GM12878 (cell line): ENCODE measurements at regions not wholly inside any gene's neighbourhood (a gene's known extent, or its start where the extent isn't known, plus 50 kb on each side); places are given as distances from the start of the nearest gene placed in this dataset.

Source experiments
- ATAC-seq: fragments of 200-7000 bp; cut with Tn5 transposase; 3 replicates; pipeline ENCODE4 v1.9.1; 2020; ENCODE audit warnings: mild to moderate bottlenecking, moderate library complexity
- BruUV-seq: library from RNA; stranded (reverse); fragments of 400-500 nt; replicated peaks from 2 replicates; lab custom pipeline; 2021; lab: Mats Ljungman, UMichigan
- CTCF ChIA-PET: fragments of 300-600 bp; sonication (Branson Sonifier 250); formaldehyde crosslinking; extraction: SDS; loops from one replicate; lab custom pipeline; 2021; ENCODE audit warnings: inconsistent platforms; lab: Yijun Ruan, JAX
- POLR2A ChIA-PET: fragments of 350-600 bp; formaldehyde crosslinking; extraction: SDS; loops from one replicate; lab custom pipeline; 2021; ENCODE audit warnings: inconsistent platforms; lab: Charles Lee
- RAD21 ChIA-PET: fragments of 300-600 bp; sonication (Branson Sonifier 250); formaldehyde crosslinking; loops from one replicate; lab custom pipeline; 2023; ENCODE audit warnings: antibody characterized with exemption; ENCODE audit not compliant: unreplicated experiment; lab: Charles Lee
- SMC1A ChIA-PET: fragments of 300-600 bp; sonication (Branson Sonifier 250); formaldehyde crosslinking; loops from one replicate; lab custom pipeline; 2023; ENCODE audit not compliant: unreplicated experiment, uncharacterized antibody; lab: Charles Lee
- DNase-seq: peaks from one replicate; pipeline ENCODE4 v3.0.0-alpha.2; 2011; ENCODE audit warnings: low read depth, low spot score
- FAIRE-seq: peaks from 3 replicates; lab custom pipeline; 2011; peaks lifted over from hg19 to GRCh38; lab: Jason Lieb, UNC
- H2AFZ ChIP-seq: 2 replicates; pipeline ENCODE4 v1.6.0; 2011; ENCODE audit warnings: low read depth, low read length, control low read depth; ENCODE audit not compliant: control insufficient read depth
- H3K27ac ChIP-seq: 2 replicates; pipeline ENCODE4 v1.5.1; 2011; ENCODE audit warnings: control low read depth; ENCODE audit not compliant: control insufficient read depth, insufficient read depth
- H3K27me3 ChIP-seq, 2 experiments: replicated peaks in 1 of 2; 2 replicates each; pipeline versions ENCODE4 v1.6.0 to v1.6.1; 2011; ENCODE audit warnings: low read length in 1 of 2; ENCODE audit not compliant: control insufficient read depth in 2 of 2, insufficient read depth in 2 of 2
- H3K36me3 ChIP-seq, 2 experiments: 2 replicates each; pipeline ENCODE4 v1.5.1; 2011; ENCODE audit warnings: low read length in 1 of 2; ENCODE audit not compliant: control insufficient read depth in 2 of 2, insufficient read depth in 2 of 2
- H3K4me1 ChIP-seq: 2 replicates; pipeline ENCODE4 v1.6.1; 2011; ENCODE audit warnings: mild to moderate bottlenecking, low read length, moderate library complexity, mixed read lengths; ENCODE audit not compliant: control insufficient read depth, insufficient read depth
- H3K4me2 ChIP-seq: 2 replicates; pipeline ENCODE4 v1.6.0; 2011; ENCODE audit warnings: control low read depth; ENCODE audit not compliant: control insufficient read depth, insufficient read depth
- H3K4me3 ChIP-seq: fragments of 200-600 bp; sonication (generic); 2 replicates; pipeline ENCODE4 v1.5.1; 2016
- H3K79me2 ChIP-seq: 2 replicates; pipeline ENCODE4 v1.6.0; 2011; ENCODE audit warnings: low read length; ENCODE audit not compliant: control insufficient read depth, insufficient read depth
- H3K9ac ChIP-seq: 2 replicates; pipeline ENCODE4 v1.8.0; 2011; ENCODE audit warnings: low read length, control low read depth, mixed read lengths; ENCODE audit not compliant: control insufficient read depth, insufficient read depth
- H3K9me3 ChIP-seq: replicated peaks from 3 replicates; pipeline ENCODE4 v1.5.1; 2011; ENCODE audit warnings: mild to moderate bottlenecking, low read length; ENCODE audit not compliant: control insufficient read depth, insufficient read depth
- H4K20me1 ChIP-seq: 2 replicates; pipeline ENCODE4 v1.6.0; 2011; ENCODE audit not compliant: control insufficient read depth, insufficient read depth
- SIX5 ChIP-seq: IDR thresholded peaks from 2 replicates; pipeline ENCODE4 v1.6.1; 2011; ENCODE audit warnings: mild to moderate bottlenecking, low read depth, low read length, moderate library complexity; ENCODE audit not compliant: severe bottlenecking
- SMAD5 ChIP-seq: IDR thresholded peaks from 2 replicates; pipeline ENCODE4 v1.6.1; 2016; ENCODE audit warnings: antibody characterized with exemption, low read depth
- SUZ12 ChIP-seq: fragments of 200-600 bp; sonication (generic); IDR thresholded peaks from one replicate; pipeline ENCODE4 v1.6.1; 2018; ENCODE audit warnings: antibody characterized with exemption, mild to moderate bottlenecking; ENCODE audit not compliant: unreplicated experiment
- ZNF24 ChIP-seq: fragments of 450-650 bp; IDR thresholded peaks from 2 replicates; pipeline ENCODE4 v1.6.1; 2017; ENCODE audit warnings: antibody characterized with exemption, mild to moderate bottlenecking
- WGBS: methylation state at CpG from one replicate; pipeline ENCODE4 v1.1.6; 2016; ENCODE audit warnings: low lambda C conversion rate; ENCODE audit not compliant: insufficient replicate concordance, insufficient coverage; ENCODE audit errors: missing lambda C conversion rate; 5-methylcytosine and 5-hydroxymethylcytosine counted together
- in situ Hi-C: fragments of 300-500 bp; cut with MboI; formaldehyde crosslinking; loops from 9 replicates; pipeline ENCODE4 v1.14.3; 2018; ENCODE audit warnings: mixed read lengths
- intact Hi-C: fragments of 100-400 bp; cut with micrococcal nuclease; formaldehyde crosslinking; loops from one replicate; pipeline ENCODE4 v1.14.2; 2022; ENCODE audit not compliant: unreplicated experiment
- TF ChIP-seq, protein P1 (sequence below), 3 experiments: IDR thresholded peaks in 2 of 3; conservative IDR thresholded peaks in 1 of 3; 2 replicates each; pipeline ENCODE4 v1.5.1; 2011; ENCODE audit warnings: low read depth in 3 of 3, low read length in 3 of 3, mild to moderate bottlenecking in 3 of 3, control low read depth in 2 of 3, moderate library complexity in 2 of 3, inconsistent platforms in 1 of 3, mixed read lengths in 1 of 3; ENCODE audit not compliant: control insufficient read depth in 2 of 3, insufficient read depth in 1 of 3; ENCODE audit errors: extremely low read depth in 1 of 3

- TF ChIP-seq SMAD5 (no peak), SIX5 (no peak)
- TF ChIP-seq, protein P1, sequence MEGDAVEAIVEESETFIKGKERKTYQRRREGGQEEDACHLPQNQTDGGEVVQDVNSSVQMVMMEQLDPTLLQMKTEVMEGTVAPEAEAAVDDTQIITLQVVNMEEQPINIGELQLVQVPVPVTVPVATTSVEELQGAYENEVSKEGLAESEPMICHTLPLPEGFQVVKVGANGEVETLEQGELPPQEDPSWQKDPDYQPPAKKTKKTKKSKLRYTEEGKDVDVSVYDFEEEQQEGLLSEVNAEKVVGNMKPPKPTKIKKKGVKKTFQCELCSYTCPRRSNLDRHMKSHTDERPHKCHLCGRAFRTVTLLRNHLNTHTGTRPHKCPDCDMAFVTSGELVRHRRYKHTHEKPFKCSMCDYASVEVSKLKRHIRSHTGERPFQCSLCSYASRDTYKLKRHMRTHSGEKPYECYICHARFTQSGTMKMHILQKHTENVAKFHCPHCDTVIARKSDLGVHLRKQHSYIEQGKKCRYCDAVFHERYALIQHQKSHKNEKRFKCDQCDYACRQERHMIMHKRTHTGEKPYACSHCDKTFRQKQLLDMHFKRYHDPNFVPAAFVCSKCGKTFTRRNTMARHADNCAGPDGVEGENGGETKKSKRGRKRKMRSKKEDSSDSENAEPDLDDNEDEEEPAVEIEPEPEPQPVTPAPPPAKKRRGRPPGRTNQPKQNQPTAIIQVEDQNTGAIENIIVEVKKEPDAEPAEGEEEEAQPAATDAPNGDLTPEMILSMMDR (IDR thresholded peaks at IDR 0.05 in 2 of 3, conservative IDR thresholded peaks at IDR 0.05 in 1 of 3; ENCODE audit: control insufficient read depth in 2 of 3, extremely low read depth in 1 of 3, insufficient read depth in 1 of 3, low read depth in 3 of 3, low read length in 3 of 3), result no peak
Measured at GRCh38 chr5:33275921-33276627, 164.7 kb upstream of the TARS1 start (continued).

DNA sequence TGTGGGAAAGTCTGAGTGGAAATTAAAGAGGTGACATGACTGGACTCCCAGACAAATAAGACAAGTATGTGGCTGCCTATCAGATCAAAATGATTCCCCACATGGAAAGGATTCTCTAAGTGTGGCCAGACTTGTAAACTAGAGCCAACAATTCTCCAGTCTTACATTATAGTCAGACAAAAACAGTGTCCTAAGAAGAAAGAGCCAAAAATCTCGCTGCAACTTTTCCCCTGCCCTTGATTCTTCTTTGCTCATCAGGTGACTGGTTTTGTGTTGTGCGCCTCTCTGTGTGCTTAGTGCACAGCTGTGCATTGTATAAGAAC, 164.2 kb upstream of the TARS1 start:
- ChIA-PET CTCF (no interaction called here), RAD21 (no interaction called here), SMC1A (no interaction called here), POLR2A (no interaction called here)
- 31% methylated on average over 2 of the region's 2 CpGs for WGBS
- Histone ChIP-seq H3K27me3 (no peaks in the 10 kb centered on the region), H3K36me3 (no peaks in the 10 kb centered on the region), H3K27ac (no peak overlapping the region), H2AFZ (no peak overlapping the region), H3K79me2 (no peaks in the 10 kb centered on the region), H3K9me3 (no peaks in the 10 kb centered on the region), H4K20me1 (no peaks in the 10 kb centered on the region), H3K9ac (no peak overlapping the region), H3K4me2 (no peak overlapping the region), H3K4me1 (no peaks in the 10 kb centered on the region), H3K4me3 (no peak overlapping the region)
- BruUV-seq, result no TSS peak
- ATAC-seq, result no peak
- in situ Hi-C loops (no loop called here), intact Hi-C loops (no loop called here)
- FAIRE-seq, result no peak
- TF ChIP-seq ZNF24 (no peak), SUZ12 (no peak)
- no peak for DNase-seq
